Cardiac muscle cell (in vitro differentiated cells and primary cell): ENCODE measurements at regions not wholly inside any gene's neighbourhood (a gene's known extent, or its start where the extent isn't known, plus 50 kb on each side); places are given as distances from the start of the nearest gene placed in this dataset.
A peak's percentile ranks its signal among the peaks of the same experiment; 100 is the strongest.

Experiments
- DNase-seq, 2 donors: peaks; one replicate each; pipeline versions ENCODE4 v3.0.0 to v3.0.0-alpha.2; 2010 to 2017; ENCODE audit warnings: low read depth in 1 of 2, low spot score in 1 of 2
- H3K27ac ChIP-seq: fragments of 200-600 bp; sonication (generic); 2 replicates; pipeline ENCODE4 v1.5.1; 2016
- H3K27me3 ChIP-seq: fragments of 200-600 bp; sonication (generic); 2 replicates; pipeline ENCODE4 v1.6.0; 2016; ENCODE audit warnings: control low read depth
- H3K36me3 ChIP-seq: fragments of 200-600 bp; sonication (generic); 2 replicates; pipeline ENCODE4 v1.5.1; 2016; ENCODE audit warnings: control low read depth
- H3K4me1 ChIP-seq: fragments of 200-600 bp; sonication (generic); 2 replicates; pipeline ENCODE4 v1.8.1; 2017; ENCODE audit warnings: low read depth, mild to moderate bottlenecking, mixed run types
- H3K4me3 ChIP-seq: fragments of 200-600 bp; sonication (generic); 2 replicates; pipeline ENCODE4 v1.5.1; 2016; ENCODE audit warnings: mild to moderate bottlenecking
- H3K9me3 ChIP-seq: fragments of 200-600 bp; sonication (generic); 2 replicates; pipeline ENCODE4 v1.5.1; 2017; ENCODE audit warnings: low read depth, mild to moderate bottlenecking, control low read depth
- TF ChIP-seq, protein P1 (sequence below): IDR thresholded peaks from 2 replicates; pipeline ENCODE4 v1.5.1; 2012; ENCODE audit warnings: low read depth, mild to moderate bottlenecking, low read length

GRCh38 chr15:66644869-66645268 lies 57.2 kb upstream of the SMAD6 start:
- no peak overlapping the region for H3K4me3 ChIP-seq
- H3K27ac ChIP-seq: peak overlapping the region; percentile 81

GRCh38 chr15:66646308-66646707 lies 55.7 kb upstream of the SMAD6 start:
- peak in 1 of 2 donors; percentile 81 for DNase-seq
- TF ChIP-seq, protein P1, sequence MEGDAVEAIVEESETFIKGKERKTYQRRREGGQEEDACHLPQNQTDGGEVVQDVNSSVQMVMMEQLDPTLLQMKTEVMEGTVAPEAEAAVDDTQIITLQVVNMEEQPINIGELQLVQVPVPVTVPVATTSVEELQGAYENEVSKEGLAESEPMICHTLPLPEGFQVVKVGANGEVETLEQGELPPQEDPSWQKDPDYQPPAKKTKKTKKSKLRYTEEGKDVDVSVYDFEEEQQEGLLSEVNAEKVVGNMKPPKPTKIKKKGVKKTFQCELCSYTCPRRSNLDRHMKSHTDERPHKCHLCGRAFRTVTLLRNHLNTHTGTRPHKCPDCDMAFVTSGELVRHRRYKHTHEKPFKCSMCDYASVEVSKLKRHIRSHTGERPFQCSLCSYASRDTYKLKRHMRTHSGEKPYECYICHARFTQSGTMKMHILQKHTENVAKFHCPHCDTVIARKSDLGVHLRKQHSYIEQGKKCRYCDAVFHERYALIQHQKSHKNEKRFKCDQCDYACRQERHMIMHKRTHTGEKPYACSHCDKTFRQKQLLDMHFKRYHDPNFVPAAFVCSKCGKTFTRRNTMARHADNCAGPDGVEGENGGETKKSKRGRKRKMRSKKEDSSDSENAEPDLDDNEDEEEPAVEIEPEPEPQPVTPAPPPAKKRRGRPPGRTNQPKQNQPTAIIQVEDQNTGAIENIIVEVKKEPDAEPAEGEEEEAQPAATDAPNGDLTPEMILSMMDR: no peak
- Histone ChIP-seq H3K36me3 (no peaks in the 10 kb centered on the region), H3K27me3 (no peaks in the 10 kb centered on the region), H3K9me3 (no peaks in the 10 kb centered on the region), H3K27ac (no peak overlapping the region), H3K4me1 (peaks cover 32% of the 10 kb centered on the region), H3K4me3 (no peak overlapping the region)

More at GRCh38 chr15:66644869-66645268, 57.2 kb upstream of the SMAD6 start:
- DNase-seq: peak in 1 of 2 donors; percentile 56
- no peaks in the 10 kb centered on the region for H3K9me3 ChIP-seq
- peaks cover 28% of the 10 kb centered on the region for H3K4me1 ChIP-seq
- TF ChIP-seq, protein P1: no peak
- no peaks in the 10 kb centered on the region for H3K36me3 ChIP-seq
- H3K27me3 ChIP-seq: no peaks in the 10 kb centered on the region

GRCh38 chr15:66646799-66647198 lies 55.2 kb upstream of the SMAD6 start:
- H3K4me3 ChIP-seq: no peak overlapping the region
- H3K4me1 ChIP-seq: peaks cover 28% of the 10 kb centered on the region
- H3K9me3 ChIP-seq: no peaks in the 10 kb centered on the region
- DNase-seq: no peak
- TF ChIP-seq, protein P1: no peak
- peak overlapping the region; percentile 65 for H3K27ac ChIP-seq
- H3K27me3 ChIP-seq: no peaks in the 10 kb centered on the region
- H3K36me3 ChIP-seq: no peaks in the 10 kb centered on the region

GRCh38 chr15:66647358-66647757 lies 54.7 kb upstream of the SMAD6 start:
- TF ChIP-seq, protein P1: no peak
- H3K9me3 ChIP-seq: no peaks in the 10 kb centered on the region
- H3K36me3 ChIP-seq: no peaks in the 10 kb centered on the region
- H3K27me3 ChIP-seq: no peaks in the 10 kb centered on the region
- H3K4me1 ChIP-seq: peaks cover 28% of the 10 kb centered on the region
- peak in 1 of 2 donors; percentile 71 for DNase-seq
- peak overlapping the region; percentile 65 for H3K27ac ChIP-seq
- no peak overlapping the region for H3K4me3 ChIP-seq

- Histone ChIP-seq H3K27ac (no peak overlapping the region), H3K4me3 (no peak overlapping the region), H3K4me1 (peaks cover 33% of the 10 kb centered on the region), H3K27me3 (no peaks in the 10 kb centered on the region), H3K9me3 (no peaks in the 10 kb centered on the region), H3K36me3 (no peaks in the 10 kb centered on the region)
- TF ChIP-seq, protein P1: no peak
- no peak for DNase-seq
Observed at GRCh38 chr15:66648588-66648987, 53.4 kb upstream of the SMAD6 start.
